ENCODE measurements at regions not wholly inside any gene's neighbourhood (a gene's known extent, or its start where the extent isn't known, plus 50 kb on each side); places are given as distances from the start of the nearest gene placed in this dataset.
"Not testable (repeated sequence)": the region's sequence is repeated elsewhere in the genome, so short reads cannot be mapped to it uniquely, and the experiment has no call there.

DNA sequence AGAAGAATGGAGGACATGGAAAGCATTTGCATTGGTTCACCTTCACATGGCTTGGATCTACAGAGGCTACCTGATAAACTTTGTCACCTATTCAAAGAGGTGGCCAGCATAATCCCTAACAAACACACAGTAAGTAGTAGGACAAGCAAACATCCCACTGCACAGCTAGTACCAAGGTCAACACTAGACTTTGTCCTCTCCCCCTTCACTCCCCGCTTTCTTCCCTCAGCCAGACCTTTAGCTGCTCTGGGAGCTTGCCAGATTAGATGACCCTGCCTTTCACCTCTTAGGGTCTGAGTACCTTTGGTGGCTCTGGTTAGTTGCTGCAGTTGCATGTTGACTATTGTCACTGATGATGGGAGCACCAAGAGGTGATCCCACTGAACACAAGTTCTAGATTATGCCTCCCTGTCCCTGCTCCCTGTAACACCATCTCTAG lies 211.3 kb downstream of the CCDC74A start:
- DNase-seq (ENCODE audit: low read depth) = not testable (repeated sequence)

DNA sequence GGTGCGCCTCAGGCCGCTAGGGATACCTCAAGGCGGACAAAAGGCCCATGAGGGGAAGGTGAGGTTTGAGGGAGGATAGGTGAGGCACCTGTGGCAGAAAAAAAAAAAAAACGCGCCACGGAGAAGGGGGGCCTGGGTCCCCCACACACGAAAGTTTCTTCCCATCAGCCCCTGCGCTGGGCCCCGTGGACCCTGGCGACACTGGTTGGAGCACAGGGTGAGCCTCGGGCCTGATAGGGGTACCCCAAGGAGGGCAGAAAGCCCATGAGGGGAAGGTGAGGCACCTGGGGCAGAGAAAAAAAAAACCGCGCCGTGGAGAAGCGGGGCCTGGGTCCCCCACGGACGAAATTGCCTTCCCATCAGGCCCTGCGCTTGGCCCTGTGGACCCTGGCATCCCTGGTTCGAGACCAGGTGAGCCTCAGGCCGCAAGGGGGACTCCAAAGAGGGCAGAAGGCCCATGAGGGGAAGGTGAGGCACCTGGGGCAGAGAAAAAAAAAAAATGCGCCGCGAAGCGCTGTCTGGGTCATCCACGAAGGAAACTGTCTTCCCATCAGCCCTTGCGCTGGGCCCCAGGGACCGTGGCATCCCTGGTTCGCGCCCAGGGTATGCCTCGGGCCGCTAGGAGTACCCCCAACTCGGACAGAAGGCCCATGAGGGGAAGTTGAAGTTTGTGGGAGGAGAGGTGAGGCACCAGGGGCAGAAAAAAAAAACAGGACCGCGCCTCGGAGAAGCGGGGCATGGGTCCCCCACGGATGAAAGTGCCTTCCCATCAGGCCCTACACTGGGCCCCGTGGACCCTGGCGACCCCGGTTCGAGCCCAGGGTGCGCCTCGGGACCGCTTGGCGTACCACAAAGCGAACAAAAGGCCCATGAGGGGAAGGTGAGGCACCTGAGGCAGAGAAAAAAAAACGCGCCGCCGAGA lies 226.2 kb downstream of the CCDC74A start:
- no peak for DNase-seq (ENCODE audit: low read depth)

DNA sequence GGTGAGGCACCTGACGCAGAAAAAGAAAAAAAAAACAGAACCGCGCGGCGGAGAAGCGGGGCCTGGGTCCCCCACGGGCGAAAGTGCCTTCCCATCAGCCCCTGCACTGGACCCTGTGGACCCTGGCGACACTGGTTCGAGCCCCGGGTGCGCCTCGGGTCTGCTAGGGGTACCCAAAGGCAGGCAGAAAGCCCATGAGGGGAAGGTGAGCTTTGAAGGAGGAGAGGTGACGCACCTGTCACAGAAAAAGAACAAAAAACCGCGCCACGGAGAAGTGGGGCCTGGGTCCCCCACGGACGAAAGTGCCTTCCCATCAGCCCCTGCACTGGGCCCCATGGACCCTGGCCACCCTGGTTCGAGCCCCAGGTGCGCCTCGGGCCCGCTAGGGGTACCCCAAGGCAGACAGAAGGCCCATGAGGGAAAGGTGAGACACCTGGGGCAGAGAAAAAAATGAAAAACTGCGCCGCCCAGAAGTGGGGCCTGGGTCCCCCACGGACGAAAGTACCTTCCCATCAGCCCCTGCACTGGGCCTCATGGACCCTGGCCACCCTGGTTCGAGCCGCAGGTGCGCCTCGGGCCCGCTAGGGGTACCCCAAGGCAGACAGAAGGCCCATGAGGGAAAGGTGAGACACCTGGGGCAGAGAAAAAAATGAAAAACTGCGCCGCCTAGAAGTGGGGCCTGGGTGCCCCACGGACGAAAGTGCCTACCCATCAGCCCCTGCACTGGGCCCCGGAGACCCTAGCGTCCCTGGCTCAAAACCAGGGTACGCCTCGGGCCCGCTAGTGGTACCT lies 227.4 kb downstream of the CCDC74A start:
- no peak for DNase-seq (ENCODE audit: low read depth)

DNA sequence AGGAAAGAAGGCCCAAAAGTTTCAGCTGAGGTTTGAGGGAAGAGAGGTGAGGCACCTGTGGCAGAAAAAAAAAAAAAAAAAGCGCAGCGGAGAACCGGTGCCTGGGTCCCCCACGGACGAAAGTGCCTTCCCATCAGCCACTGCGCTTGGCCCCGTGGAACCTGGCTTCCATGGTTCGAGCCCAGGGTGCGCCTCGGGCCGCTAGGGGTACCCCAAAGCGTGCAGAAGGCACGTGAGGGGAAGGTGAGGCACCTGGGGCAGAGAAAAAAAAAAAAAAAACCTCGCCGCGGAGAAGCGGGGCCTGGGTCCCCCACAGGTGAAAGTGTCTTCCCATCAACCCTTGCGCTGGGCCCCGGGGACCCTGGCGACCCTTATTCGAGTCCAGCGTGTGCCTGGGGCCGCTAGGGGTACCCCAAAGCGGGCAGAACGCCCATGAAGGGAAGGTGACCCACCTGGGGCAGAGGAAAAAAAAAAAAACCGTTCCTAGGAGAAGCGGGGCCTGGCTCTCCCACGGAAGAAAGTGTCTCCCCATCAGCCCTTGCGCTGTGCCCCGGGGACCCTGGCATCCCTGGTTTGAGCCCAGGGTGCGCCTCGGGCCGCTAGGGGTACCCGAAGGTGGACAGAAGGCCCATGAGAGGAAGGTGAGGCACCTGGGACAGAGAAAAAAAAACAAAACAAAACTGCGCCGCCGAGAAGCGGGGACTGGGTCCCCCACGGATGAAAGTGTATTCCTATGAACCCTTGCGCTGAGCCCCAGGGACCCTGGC lies 228.6 kb downstream of the CCDC74A start:
- DNase-seq (ENCODE audit: low read depth) = no peak

DNA sequence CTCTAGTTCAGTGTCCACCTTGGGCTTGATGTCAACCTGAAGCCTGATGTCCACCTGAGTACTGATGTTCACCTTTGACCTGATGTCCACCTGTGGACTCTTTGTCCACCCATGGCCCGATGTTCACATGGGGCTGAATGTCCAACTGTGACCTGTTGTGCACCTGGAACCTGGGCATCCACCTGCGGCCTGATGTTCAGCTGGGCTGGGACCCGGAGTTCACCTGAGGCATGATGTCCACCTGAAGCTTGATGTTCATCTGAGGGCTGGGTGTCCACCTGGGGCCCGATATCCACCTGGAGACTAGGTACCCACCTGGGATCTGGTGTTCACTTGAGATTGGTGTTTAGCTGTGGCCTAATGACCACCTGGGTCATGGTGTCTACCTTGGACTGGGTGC lies 231.3 kb downstream of the CCDC74A start:
- DNase-seq (ENCODE audit: low read depth) = not testable (repeated sequence)

DNA sequence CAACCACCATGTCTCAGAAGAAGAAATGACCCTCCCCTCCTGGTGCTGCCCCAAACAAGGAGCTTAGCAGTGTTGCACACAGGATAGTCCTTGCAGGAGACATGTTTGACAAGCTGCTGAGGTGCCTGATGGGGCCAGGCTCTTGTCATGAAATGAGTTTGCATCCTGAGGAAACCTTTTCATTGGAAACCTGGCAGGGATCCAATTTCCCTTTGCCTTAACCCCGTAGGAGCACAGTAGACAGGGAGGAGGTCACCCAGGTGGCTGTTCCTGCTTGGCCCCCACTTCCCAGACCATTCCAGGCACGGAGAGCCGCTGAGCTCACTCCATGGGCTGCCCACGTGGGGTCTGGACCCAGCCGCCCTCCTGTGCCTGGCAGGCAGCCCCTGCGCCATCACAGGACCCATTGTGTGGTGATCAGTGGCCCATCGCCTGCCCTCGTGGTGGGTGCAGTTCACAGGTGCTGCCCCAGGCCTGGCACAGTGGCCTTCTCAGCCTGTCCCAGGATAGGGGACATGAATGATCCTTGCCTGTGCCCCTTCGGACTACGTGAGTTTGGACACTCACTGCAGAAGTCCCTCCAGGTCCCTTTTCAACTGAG lies 247.4 kb downstream of the CCDC74A start:
- not testable (repeated sequence) for DNase-seq (ENCODE audit: low read depth)

DNA sequence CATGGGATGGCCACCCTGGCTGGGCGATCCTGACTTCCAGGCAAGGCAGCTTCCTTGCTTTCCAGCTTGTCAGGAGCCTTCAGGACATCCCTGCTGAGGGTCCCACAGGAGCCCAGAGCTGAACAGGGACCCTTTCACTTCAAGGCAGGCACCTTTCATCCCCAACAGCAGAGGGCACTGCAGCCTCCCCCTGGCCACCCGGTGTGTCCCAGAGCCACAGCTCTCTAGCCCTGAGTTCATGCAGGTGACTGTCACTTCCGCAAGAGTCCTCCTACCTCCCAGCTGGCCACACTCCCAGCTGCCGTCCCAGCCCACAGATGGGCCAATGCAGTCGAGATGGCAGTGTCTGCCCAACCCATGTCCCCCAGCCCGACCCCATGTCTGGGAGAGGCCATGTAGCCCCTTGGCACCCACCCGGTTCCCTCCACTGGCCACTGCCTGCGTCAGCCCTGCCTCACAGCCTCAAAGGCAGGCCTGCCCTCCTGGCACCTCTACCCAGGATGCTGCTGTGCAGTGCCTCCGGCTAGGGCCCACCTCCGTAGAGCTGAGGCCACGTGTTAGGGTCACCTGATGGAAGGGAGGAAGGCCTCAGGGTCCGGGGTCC lies 248.3 kb downstream of the CCDC74A start:
- not testable (repeated sequence) for DNase-seq (ENCODE audit: low read depth)

DNA sequence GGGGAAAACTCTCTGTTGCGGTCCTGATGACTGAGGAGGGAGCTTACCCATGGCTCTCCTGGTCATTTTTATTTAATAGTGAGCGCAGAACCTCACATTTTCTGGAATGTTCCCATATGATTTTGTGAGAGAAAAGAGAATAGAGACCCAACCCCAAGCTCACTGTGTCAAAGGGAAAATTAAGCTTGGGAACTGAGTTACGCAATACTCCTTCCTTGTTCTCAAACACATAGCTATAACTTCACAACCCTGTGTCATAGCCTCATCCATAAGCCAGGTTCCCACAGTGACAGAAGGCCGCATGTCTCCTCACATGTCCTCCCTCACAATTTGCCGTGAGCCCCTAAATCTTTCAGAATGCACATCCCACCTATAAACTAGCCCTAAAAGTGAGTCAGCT lies 252.8 kb downstream of the CCDC74A start:
- DNase-seq (ENCODE audit: low read depth) = not testable (repeated sequence)

DNA sequence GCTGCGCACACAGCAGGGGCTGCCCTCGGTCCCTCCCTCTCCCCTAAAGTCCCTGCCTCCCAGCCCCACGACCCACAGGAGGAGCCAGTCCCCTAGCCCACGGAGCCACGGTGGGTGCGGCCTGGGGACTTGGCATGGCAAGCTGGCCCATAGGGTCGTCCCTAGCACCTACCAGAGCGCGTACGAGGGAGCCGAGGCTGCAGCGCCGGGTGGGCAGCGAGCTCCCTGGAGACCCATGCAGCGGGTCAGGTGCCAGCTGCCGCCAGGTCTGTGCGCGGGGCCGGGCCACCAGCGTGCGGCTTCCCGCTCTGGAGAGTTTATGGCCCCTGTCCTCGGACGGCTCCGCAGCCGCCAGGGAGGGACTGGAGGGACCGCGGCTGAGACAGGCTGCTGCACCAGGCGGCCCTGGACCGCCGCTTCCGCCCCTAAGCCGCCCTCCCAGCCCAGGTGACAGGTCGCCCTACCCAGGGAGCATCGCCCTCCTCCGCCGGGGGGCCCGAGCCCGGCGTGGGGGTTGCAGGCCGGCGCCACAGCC lies 273.6 kb downstream of the CCDC74A start:
- no peak for DNase-seq (ENCODE audit: low read depth)

DNA sequence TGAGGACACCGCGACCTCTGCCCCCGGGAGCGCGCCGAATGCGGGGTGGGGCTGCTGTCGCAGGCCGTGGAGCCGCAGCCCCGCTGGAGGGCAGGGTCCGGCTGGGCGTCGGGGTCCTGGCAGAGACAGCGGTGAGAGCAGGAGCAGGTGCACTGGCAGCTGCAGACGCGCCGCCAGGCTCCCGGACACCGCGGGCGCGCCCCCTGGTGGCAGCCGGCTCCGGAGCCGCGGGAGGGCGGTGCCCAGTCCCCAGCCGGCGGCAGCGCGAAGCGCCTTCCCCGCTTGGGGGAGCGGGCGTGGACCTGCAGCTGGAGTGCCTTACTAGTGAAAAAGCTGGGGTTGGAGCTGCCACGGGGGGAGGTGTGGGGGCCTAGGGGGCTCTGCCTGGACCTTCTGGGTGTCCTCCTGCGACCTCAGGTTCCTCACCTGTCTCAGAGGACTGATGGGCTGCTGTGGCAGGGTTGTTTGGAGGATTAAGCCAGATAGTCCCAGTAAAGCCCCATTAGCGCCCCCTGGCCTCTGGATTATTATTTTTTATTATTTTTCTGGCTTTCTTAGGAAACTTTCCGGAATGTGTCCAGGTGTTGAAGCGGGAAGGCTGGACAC lies 274.2 kb downstream of the CCDC74A start:
- DNase-seq (ENCODE audit: low read depth) = not testable (repeated sequence)

DNA sequence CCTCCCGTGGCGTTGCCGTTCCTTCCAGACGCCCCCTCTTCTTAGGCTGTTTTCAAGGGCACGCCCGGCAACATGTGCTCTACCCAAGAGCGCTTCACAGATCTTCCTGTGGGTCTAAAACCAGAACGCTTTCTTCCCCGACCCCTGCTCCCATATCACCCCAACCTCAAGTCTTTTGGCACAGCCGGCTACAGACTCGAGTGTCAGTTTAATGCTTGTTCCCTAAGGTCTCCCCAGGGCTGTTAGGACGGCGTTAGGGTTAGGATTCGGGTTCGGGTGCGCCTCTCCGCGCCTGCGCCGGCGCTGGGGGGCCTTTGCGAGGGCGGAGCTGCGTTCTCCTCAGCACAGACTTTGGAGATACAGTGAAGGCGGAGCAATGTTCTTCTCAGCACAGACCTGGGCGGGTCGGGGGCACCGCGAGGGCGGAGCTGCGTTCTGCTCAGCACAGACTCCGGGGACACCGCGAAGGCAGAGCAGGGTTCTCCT lies 274.7 kb downstream of the CCDC74A start:
- DNase-seq (ENCODE audit: low read depth) = not testable (repeated sequence)

DNA sequence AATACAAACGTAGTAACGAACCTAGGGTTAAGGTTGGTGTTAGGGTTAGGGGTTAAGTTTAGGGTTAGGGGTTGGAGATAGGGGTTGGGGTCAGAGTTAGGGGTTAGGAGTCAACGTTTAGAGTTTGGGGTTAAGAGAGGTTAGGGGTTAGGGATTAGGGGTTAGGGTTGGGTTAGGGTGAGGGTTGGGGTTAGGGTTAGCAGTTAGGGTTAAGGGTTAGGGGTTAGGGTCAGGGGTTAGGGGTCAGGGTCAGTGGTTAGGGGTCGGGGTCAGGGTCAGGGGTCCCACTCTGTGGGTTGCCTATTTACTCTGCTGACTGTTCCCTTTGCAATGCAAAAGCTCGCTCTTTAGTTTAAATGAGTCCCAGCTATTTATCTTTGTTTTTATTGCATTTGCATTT lies 275.5 kb downstream of the CCDC74A start:
- DNase-seq (ENCODE audit: low read depth) = not testable (repeated sequence)

DNA sequence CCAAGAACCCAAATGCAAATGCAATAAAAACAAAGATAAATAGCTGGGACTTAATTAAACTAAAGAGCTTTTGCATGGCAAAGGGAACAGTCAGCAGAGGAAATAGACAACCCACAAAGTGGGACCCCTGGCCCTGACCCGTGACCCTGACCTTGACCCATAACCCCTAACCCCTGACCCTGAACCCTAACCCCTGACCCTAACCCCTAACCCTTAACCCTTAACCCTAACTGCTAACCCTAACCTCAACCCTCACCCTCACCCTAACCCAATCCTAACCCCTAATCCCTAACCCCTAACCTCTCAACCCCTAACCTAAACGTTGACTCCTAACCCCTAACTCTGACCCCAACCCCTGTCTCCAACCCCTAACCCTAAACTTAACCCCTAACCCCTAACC lies 284.9 kb downstream of the CCDC74A start:
- DNase-seq (ENCODE audit: low read depth) = not testable (repeated sequence)

DNA sequence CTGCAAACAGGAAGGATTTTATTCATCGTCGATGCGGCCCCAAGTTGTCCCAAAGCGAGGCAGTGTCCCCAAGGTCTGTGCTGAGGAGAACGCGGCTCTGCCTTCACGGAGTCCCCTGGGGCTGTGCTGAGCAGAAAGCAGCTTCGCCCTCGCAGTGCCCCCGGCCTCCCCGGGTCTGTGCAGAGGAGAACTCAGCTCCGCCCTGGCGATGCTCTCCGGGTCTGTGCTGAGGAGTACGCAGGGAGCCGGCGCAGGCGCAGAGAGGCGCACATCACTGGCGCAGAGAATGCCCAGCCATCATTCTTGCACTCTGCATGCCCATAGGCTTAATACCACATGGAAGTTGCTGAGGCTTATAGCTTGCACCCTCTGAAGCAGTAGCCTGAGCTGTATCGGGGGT lies 285.7 kb downstream of the CCDC74A start:
- not testable (repeated sequence) for DNase-seq (ENCODE audit: low read depth)

DNA sequence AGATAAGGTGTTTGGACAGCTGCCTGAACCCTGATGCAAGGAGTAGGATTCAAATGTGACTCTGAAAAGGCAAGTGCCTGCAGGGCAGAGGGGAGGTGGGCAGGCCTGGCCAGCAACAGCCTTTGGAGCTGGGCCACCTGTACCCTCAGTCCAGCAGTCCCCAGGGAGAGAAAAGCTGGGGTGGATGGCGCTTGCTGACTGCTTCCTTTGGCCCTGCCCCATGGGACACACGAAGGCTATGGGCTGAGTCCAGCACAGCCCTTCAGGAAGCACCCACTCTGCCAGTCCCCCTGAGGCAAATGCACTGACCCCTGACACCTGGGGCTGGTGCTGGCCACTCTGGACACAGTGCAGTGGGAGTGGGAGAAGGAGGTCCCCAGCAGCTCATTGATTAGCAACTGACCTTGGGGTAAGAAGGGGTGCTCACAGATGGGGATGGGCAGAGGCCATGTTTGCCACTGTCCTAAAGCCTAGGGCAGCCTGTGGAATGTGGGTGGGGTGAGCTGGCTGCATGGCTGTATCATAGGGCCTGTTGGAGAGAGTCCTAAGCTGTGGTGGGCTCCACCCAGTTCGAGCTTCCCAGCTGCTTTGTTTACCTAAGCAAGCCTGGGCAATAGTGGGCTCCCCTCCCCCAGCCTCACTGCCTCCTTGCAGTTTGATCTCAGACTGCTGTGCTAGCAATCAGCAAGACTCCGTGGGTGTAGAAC lies 290.7 kb downstream of the CCDC74A start:
- DNase-seq (ENCODE audit: low read depth) = not testable (repeated sequence)

DNA sequence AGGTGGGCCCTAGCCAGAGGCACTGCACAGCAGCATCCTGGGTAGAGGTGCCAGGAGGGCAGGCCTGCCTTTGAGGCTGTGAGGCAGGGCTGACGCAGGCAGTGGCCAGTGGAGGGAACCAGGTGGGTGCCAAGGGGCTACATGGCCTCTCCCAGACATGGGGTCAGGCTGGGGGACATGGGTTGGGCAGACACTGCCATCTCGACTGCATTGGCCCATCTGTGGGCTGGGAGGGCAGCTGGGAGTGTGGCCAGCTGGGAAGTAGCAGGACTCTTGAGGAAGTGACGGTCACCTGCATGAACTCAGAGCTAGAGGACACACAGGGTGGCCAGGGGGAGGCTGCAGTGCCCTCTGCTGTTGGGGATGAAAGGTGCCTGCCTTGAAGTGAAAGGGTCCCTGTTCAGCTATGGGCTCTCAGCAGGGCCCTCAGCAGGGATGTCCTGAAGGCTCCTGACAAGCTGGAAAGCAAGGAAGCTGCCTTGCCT lies 294.6 kb downstream of the CCDC74A start:
- DNase-seq (ENCODE audit: low read depth) = not testable (repeated sequence)

DNA sequence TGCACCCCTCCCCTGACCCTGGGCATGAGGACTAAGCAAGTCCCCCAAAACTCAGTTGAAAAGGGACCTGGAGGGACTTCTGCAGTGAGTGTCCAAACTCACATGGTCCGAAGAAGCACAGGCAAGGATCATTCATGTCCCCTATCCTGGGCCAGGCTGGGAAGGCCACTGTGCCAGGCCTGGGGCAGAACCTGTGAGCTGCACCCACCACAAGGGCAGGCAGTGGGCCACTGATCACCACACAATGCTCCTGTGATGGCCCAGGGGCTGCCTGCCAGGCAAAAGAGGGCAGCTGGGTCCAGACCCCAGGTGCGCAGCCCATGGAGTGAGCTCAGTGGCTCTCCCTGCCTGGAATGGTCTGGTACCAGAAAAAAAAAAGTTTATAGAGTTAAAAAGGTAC lies 295.4 kb downstream of the CCDC74A start:
- DNase-seq (ENCODE audit: low read depth) = not testable (repeated sequence)

DNA sequence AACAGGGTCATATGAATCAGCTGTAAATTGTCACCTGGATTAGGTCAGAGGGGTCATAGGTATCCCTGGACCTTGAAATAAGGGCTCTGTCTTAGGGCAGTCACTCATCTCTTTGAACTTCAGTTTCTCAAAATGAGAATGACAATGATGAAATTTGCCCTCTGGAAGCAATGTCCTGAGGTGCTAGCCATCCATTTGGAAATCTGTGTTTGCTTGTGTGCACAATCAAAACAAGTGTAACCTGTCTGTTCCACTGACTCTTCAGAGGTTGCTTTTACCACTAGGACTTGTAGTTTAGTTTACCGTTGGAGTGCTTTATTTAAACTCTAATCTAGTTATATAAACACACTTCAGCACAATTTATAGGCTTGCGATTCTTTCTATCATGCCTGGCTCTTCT lies 297.3 kb downstream of the CCDC74A start:
- DNase-seq (ENCODE audit: low read depth) = not testable (repeated sequence)

DNA sequence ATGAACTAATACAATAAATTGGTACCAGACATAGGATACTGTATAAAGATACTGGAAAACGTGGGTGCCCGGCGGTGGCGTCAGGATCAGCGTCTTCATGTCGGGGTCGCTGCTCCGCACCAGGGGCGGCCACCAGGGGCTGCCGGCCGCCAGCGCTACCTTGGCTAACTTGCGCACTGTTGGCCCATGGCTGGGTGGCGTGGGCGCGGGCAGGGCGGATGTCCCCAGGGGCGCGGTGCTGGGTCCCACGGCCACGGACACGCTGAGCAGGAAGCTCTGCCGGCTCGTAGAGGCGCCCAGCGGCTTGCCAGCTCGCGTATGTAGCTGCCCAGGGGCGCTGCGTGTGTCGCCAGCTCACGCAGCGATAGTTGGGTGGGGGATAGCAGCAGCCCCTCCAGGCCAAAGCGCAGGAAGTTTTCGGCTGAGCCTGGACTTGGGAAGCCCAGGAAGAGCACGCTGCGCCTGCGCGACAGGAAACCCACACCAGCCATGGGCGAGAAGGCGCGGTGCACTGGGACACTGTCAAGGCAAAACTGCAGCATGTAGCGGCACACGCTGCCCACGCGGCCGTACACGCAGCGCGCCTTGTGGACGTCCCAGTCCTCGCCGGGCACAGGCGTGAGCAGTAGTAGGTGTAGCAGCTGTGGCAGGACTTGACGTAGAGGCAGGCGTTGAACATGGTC lies 299.9 kb downstream of the CCDC74A start:
- DNase-seq (ENCODE audit: low read depth) = no peak

All from forelimb muscle (tissue), 1 donor.